Endothelial cell of hepatic sinusoid (primary cell): ENCODE measurements at regions not wholly inside any gene's neighbourhood (a gene's known extent, or its start where the extent isn't known, plus 50 kb on each side); places are given as distances from the start of the nearest gene placed in this dataset.

Experiments used
- in situ Hi-C: cut with HindIII; loops from 2 replicates; pipeline ENCODE4 v1.10.0; 2017; ENCODE audit warnings: low sequenced_read_pairs

DNA sequence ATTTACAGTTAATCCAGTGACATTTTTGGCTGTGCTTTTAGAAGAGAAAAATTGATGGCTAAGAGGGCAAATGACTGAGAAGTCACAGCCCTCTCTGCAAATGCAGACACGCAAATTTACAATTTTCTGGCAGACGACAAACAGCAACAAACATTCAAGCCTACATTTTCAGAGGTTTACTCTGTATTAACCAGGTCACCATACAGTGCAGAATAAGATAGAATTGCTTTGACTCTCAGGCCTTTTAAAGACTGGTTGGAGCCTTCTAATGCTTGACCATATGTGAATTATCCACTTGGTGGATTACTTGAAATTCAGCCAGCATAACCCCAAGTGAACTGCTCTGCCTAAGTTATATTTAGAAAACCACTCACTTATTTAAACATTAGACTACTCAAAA, 65.5 kb upstream of the FOXN2 start:
- in situ Hi-C loops, result no loop called here

DNA sequence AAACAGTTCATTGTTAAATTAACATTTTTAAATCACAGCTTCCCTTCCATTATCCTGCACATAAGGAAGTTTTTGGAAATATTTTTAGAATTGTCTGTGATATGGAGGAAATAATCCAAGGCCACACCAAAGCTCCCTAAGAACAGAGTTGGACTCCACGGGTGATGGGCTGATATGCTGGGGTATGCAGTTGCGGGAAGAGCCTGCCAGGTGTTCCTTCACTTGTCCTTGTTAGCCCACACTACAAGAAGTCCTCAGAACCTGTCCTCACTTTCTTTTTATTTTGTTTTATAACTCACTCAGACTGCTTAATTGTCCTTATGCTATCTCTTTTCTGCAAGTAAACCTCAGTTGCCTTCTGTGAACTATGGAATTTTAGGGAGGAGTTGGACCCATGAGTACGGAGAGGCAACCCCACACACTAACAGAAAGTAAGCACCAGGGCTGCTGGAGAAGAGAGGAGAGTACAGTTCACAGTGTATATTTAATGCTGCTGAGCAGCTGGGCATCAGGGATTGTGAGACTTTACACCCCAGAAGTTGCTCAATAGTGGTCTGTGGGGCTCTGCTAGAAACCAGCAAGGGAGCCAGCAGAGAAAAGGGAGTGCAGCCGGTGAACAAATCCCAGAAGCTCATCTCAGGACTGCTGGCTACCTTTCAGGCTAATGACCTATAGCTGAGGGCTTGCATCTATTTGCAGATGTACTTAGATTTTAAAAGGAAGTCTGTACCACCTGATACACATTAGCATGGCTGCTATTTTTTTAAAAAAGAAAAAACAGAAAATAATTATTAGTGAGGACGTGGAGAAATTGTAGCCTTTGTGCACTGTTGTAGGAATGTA, 64.6 kb upstream of the FOXN2 start:
- in situ Hi-C loops, result no loop called here

DNA sequence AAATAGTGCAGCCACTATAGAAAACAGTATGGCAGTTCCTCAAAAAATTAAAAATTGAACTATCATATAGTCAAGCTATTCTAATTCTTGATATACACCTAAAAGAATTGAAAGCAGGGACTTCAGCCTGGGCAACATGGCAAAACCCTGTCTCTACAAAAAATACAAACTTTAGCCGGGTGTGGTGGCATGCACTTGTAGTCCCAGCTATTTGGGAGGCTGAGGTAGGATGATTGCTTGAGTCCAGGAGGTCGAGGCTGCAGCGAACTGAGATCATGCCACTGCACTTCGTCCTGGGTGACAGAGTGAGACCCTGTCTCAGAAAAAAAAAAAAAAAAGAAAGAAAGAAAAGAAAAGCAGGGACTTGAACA, 64.0 kb upstream of the FOXN2 start:
- in situ Hi-C loops, result no loop called here

DNA sequence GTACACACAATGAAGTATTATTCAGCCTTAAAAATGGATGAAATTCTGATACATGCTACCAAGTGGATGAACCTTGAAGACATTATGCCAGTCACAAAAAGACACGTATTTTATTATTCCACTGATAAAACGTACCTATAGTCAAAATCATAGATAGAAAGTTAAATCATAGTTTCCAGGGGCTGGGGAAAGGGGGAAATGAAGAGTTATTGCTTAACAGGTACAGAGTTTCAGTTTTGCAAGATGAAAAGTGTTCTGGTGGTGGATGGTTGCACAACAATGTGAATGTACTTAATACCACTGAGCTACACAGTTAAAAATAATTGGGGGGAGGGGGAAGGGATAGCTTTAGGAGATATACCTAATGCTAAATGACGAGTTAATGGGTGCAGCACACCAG, 63.5 kb upstream of the FOXN2 start:
- in situ Hi-C loops, result no loop called here

DNA sequence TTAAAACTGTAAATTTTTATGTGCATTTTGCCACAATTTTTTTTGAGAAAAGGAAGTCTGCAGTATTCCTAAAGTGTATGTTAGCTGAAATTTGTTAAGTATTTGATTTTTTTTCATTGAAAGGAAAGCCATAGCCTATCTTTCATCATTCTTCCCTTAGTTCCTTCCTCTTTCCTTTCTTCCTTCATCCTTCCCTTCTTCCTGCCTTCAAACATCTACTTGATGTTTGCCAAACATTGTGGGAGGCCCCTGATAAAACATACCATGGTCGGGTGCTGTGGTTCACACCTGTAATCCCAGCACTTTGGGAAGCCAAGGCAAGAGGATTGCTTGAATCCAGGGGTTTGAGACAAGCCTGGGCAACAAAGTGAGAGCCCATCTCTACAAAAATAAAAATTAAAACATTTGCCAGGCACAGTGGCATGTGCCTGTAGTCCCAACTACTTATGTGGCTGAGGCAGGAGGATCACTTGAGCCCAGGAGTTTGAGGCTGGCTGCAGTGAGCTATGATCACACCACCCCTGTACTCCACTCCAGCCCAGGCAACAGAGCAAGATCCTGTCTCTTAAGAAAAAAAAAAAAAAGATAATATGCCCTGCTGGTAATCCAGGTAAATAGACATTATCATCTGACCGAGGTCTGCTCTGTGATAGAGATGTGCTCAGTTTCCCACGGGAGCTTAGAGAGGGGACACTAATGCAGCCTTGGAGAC, 62.9 kb upstream of the FOXN2 start:
- in situ Hi-C loops, result no loop called here

DNA sequence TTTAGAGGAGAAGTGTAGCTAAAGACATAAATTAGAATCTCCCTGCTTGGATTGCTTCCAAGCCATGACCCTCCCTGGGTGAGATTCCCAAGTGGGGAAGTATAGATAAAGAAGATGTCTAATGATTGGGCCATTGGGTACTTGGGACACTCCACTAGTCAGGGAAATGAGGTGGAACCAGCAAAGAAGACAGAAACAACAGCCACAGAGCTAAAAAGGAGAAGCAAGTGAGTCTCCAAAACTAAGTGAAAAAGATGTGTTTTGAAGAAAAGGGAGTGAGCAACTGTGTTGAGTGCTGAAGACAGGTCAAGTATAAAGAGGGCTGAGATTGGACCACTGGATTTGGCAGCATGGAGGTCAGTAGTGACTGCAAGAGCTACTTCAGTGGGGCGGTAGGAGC, 61.2 kb upstream of the FOXN2 start:
- in situ Hi-C loops, result no loop called here

DNA sequence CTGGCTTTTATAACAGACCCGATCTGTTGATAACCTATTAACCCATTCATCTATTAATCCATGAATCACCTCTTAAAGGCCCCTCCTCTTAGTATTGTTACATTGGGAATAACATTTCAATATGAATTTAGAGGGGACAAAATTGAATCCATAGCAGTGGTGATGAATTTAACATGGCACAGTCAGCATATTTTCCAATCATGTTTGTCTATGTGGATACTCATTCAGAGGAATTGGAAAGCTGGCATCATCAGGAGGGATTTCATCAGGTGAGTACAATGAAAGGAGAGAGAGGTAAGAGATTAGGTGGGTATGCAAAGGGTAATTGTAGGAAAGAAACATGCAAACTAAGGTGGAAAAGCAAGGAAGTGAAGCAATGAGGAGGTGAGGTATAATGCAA, 59.6 kb upstream of the FOXN2 start:
- in situ Hi-C loops, result no loop called here

DNA sequence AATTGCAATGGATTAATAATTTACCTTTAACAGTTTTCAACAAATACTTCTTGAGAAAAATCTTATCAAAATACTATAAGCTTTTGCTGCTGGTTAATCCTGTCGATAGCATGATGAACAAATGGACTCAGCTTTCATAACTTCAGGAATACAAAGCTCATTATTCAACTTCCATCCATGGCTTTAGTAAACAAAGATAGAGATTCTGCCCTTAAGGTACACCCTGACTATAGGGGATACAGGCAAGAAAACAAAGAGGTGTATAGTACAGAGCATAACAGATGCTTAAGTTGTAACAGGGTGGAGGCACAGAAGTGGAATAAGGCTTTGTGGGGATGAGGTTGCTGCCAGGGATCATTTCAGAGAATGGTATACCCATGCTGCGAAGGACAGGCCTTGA, 57.0 kb upstream of the FOXN2 start:
- in situ Hi-C loops, result no loop called here

DNA sequence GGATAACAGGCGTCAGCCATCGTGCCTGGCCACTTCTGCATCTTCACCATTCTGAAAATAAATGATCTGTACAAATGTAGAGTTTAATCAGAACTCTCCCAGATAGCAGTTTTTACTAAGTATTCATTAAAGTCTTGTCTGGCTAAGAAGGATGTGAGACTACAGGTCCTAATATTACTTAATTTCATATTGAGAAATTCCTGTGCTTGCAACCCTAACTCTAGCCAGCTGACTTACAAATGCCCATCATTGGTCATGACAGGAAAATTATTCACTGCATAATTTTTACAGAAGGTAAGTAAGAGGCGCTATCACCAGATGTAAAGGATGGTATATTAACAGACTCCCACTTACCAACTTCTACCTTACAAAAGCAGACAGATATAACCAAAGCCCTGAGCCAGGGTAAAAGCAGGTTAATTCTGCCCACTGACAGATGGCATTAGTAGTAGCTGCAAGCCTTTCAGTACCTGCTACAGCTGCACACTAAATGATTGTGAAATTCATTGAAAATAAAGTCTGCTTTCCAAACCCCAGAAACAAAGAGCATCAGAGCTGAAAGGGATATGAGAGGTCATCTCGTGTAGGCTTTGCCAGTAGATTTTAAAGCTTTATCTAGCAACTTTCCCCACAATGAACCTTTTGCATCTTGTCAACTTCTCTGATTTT, 55.9 kb upstream of the FOXN2 start:
- in situ Hi-C loops, result no loop called here

DNA sequence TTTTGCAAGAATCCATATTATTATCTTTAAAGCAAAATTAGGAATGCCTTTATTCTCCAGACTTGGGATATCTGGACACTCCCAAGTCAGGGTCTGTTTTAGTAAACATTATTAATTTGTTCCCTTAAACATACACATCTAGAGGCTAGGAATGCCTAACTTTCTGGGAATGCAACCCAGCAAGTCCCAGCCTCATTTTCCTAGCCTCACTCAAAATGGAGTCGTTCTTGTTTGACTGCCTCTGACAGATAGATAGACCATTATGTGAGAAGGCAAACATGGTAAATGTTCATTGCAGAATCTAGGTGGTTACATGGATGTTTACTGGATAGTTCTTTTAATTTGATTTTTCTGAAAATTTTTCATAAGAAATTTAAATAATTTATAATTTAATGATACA, 54.7 kb upstream of the FOXN2 start:
- in situ Hi-C loops, result no loop called here

DNA sequence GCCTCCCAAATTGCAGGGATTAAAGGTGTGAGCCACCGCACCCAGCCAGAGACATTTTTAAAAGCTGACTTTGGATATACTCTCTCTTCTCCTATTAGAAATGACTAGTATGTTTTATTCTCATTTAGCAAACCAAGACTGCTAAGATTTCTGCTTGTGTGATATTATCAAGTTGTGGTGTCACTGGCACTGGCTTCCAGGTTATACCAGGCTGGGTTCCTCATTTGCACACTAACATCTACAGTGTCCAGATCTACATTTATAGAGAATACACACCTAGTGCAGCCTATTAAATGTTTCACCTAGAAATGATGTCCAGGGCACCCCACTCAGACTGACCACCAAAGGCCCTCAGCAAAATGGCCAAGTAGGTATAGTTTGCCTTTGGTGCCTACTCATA, 49.9 kb upstream of the FOXN2 start:
- in situ Hi-C loops, result no loop called here
